ENCODE measurements at regions not wholly inside any gene's neighbourhood (a gene's known extent, or its start where the extent isn't known, plus 50 kb on each side); places are given as distances from the start of the nearest gene placed in this dataset.

DNA sequence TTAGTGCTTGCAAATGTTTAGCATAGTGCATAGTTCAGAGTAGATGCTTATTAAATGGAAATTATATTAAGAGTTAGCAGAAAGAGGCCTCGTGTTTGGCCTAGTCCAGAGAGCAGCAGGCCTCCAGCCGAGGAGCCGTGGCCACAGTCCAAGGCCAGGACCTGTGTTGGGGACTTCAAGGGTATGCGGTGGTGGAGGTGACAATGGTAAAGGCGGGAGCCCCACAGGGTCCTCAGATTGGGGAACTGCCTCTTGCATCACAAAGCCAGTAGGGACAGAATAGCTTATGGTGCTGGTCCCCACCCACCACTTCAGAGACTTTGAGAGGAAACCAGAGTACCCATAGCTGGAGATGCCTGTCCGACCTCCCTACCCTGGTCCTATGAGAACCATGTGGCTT is 554.6 kb upstream of the RIOK2 start:
- DNase-seq = no peak

DNA sequence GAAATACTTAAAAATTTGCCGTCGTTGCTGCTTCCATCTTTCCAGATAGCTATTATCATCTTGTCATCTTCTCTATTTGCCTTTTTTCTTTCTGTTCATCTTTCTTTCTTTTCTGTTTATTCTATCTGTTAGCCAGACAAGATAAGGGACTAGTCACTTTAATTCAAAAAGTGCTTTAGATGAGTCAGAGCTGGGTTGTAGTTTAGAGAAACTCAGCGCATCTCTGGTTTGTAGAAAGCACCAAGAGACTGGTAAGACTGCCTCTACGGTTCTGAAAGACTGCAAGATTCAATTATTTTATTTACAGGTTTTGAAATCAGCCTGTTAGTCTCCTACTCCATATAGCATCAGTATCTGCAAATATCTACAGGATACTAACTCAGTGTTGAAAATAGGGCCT is 562.8 kb upstream of the RIOK2 start:
- no peak for DNase-seq

DNA sequence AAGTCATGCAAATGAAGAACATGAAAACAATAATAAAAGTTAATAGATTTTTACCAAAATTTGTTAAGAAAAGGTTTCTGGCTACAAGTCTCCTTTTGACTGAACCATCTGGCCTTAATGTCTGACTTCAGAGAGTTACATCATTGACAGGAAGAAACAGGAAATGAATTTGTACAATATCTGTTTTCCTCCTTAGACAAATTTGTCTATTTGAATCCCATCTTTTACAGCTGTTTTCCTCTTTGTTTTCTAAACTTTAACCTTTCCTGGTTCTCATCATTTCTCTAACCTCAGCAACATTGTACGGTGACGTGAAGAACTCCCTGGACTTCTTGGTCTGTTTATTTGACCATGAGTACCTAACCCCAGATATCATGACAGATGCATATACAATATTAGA is 567.5 kb upstream of the RIOK2 start:
- no peak for DNase-seq

DNA sequence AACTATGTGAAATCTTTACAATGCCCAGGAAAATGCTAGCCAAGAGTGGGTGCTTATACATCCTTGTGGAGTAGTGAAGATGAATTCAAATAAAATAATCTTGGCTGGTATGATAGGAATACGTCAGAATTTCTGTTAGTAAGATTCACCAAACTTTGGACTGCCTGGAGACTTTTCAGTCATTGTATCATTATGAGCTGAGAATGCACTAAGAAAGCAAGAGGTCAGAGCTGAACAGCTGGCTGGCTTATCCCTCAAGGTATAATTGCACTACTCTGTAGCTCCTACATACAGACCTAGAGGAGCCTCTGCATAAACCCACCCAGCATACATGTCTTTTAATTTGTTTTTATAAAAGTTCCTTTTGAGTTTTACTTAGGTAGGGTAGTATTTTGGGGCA is 568.5 kb upstream of the RIOK2 start:
- DNase-seq = no peak

DNA sequence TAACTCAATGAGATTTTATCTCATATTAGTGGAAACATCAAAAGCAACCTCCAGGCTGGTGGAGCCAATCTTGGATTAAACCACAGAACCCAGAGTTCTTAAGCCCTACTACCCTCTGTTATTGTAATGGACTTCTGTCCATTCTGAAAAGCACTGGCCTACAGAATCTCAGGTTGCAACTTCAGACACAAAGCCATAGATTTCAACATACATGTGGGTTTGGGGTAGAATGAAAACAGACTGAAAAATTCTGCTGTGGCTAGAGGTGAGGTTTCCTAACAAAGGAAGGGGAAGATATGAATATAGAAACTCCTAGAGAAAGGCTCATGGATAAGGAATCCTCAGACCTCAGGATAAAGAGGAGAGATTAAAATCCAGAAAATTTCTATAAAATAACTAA is 569.8 kb upstream of the RIOK2 start:
- no peak for DNase-seq

DNA sequence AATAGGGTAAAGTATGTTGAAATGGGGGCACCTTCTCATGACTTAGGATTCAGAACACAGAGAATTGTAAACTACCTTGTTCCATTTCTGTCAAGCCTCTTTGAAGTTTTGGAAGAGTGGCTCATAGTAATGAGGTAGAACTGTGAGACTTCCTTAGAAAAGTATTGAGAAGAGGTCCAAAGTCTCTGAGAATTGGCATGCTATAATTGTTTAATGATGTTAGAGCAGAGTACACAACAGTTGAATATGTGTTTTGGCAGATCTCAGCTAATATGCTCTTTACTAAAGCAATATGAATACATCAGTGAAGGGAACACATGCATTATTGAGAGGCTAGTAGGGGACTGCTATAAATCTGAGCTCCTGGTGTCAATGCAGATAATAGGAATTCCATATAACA is 579.4 kb upstream of the RIOK2 start:
- no peak for DNase-seq

DNA sequence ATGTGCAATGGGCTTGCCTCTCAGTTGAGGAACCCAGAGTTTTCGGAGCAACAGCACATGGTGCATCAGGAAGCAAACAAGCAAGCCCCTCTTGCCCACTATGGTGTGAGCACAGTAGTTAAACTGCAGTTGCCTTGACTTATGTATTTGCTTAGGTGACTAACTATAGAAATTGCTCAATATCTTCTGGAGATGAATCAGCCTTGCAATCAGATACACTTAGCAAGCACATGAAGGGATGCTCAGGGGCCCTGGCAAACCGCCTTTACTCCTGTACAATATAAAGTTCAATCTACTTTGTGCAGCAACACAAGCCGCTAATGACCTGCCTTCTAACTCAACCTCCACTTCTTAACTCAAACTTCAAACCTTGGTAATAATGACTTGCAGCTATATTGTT is 581.7 kb upstream of the RIOK2 start:
- DNase-seq = no peak

DNA sequence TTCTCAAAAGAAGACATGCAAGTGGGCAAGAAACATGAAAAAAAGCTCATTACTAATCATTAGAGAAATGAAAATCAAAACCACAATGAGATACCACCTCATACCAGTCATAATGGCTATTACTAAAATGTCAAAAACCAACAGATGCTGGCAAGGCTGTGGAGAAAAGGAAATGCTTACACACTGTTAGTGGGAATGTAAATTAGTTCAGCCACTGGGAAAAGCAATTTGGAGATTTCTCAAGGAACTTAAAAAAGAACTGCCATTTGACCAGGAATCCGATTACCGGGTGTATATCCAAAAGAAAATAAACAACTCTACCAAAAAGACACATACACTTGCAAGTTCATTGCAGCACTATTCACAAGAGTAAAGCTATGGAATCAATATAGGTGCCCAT is 595.4 kb upstream of the RIOK2 start:
- DNase-seq = no peak

DNA sequence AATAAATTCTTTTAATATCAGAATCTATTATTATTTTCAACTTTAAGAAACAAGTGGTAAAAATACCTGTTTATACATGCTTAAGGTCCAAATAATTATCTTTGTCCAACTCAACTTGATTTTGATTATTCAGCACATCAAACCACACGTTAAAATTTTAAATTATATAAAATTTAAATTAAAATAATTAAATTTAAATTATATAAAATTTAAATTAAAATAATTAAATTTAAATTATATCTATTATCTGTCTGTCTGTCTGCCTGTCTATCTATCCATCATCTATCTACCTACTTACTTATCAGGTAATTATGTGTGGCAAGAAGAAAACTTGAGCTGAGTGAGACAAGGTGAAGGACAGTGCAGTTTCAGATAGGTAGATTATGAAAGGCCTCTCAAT is 605.3 kb upstream of the RIOK2 start:
- DNase-seq = no peak

DNA sequence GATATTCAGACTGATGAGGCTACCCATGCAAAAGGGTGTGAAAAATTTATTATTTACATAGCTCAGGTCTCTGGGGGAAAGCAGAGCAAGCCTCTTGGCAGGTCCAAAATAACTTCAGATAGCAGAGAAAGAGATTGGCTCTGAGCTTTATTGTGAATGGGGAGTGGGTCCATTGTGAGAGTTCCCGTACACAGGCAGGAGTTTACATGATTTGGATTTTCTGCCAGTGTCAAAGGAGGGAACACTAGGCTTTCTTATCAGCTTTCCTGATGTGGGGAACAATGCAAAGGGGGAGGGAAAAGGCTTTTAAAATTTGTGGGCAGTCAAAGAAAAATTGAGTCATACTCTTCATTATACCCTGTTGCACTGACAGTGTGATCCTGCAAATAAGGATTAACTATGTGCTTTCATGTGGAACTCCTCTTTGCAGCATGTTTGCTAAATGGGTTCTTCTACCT is 615.0 kb upstream of the RIOK2 start:
- DNase-seq = no peak

DNA sequence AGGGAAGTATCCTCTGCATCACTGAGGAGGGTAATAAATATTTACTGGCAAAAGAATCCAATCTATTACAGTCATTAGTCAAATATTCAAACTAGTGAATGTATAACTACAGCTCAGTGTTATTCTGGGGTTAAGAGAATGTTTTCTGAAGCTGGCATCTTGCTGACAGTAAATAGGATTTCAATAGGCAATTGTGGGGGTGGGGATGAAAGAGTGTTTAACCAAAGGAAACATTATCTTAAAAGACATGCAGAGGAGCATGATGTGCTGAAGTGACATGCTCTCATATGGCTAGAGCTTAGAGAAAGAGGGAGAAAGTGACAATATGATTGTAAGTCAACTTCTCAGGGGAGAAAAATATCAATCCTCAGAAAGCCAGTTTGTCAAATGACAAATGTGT is 618.4 kb upstream of the RIOK2 start:
- DNase-seq = no peak

DNA sequence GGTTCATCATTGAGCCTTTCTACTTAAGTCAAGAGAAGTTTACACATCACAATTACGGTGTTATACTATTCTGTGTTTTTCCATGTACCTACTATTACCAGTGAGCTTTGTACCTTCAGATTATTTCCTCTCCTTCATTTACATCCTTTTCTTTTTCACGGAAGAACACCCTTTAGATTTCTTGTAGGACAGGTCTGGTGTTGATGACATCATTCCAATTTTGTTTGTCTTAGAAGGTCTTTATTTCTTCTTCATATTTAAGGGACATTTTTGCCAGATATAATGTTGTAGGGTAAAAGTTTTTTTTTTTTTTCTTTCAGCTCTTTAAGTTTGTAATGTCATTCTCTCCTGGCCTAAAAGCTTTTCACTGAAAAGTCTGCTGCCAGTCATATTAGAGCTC is 637.1 kb upstream of the RIOK2 start:
- DNase-seq = no peak

DNA sequence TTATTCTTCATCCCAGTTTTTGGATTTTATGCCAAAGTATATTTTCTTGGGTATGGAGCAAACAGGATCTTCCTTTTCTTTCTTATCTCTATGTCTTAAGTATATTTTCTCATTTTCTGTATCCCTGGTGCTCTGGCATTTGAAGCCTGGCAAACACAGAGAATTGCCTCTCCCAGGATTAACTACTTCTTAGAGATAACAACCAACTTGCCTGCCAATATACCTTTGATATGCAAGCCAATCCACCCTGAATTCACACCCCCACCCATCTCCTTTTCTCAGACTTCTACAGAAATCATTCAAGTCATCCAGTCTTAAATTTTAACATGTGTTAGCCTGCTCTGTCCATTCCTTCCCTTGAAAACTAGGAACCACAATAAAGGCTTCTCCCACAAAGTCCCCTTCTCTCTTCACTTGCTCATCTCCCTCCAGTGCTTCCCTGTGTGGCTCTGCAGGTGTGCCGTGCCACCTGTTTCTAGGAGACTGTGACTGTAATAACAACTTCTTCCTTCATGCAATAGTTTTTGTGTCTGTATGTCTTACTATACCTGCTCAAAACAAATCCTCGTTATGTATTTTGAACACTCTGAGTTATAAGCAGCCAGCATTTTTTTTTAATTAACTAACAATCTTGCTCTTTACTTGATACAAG is 649.7 kb upstream of the RIOK2 start:
- no peak for DNase-seq

DNA sequence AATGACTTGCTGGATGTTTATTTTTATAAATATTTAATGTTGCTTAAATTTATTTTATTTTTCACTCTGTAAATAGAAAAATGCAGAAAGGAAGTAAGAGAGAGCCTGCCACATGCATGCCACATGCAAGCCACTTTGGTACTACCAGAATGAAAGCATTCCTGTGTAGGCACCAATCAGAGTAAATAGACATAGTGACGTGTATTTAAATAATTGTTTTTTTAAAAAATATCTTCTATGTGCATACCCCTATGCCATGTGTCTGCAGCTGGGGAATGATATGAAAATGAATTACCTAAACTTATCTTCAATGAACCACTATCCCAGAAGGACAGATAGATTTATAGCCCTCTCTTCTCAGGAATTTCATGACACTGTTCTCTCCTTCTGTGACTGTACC is 651.5 kb upstream of the RIOK2 start:
- DNase-seq = no peak

DNA sequence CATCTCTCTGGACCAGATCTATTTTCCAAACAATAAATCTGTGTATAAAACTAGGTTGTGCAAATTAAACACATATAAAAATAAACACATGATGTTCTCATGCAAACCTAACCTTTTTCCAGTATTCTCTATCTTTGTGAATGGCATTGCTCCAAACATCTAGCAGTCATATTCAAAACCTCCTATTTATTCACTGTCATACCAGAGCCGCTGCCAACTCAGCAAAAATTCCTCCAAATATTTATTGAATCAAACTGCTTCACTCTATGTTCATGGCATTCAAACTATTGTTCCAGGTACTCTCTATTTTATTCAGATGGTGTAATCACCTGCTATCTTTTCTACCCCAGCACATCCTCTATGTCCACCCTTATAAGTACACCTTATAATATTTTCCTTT is 652.1 kb upstream of the RIOK2 start:
- DNase-seq = no peak

DNA sequence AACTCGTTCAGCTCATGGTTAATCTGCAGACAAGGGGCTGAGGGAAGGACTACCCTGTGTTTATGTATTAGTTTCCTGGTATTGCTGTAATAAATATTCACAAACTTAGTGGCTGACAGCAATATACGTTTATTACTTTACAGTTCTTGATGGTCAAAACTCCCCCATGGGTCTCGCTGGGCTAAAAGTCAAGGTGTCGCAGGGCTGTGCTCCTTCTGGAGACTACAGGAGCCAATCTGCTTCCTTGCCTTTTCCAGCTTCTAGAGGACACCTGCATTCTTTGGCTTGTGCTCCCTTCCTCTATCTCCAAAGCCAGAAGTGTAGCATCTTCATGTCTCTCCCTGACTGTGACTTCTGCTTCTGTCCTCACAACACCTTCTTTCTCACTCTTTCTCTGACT is 653.8 kb upstream of the RIOK2 start:
- DNase-seq = no peak

DNA sequence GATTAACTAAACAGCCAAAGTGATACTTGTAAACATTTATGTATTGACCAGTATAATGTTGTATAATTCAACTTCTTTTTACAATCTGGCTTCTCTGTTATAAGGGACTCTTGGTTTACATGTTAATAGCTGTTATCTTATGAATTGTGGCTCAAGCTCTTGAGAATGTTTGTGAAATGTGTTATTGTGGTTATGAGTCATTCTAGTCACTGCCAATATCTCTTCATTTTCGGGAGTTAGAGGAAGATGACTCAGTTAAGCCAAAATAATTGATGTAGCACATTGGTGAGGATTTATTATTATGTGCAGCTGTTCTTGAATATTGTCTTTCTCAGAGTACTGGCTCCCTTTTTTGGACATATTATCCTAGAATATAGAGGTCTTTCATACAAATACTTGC is 655.2 kb upstream of the RIOK2 start:
- peak in 1 of 5 donors; percentile 37 for DNase-seq

DNA sequence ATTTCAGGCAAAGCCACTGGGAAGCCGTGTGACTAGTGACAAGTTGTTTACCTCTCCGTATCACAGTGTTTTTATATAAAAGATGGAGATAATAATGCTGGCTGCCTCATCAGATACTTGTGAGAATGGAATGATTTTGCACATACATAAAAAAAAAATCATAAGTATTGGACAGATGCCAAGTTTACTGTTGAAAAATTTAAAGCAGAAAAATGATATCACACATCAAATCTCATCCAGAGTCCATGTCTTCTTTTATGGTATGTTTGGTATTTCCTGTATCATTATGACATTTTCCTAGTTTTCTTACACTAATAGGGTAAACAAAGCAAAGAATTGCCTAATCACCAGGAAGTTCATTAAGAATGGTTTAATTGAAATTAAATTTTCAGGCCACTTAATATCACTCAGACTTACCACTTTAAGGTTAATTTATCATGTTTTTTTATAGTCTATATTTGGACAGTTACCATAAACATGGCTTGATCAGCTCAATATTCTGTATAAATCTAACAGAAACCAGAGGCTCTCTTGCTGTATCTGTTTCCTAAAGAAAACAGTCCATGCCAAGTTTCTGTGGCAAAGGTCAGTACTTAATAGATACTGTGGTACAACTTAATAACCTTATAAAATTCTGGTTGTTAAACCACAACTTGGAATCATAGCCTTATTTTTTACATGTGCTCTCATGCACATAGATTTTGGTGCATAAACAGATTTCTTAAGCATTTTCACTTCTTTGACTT is 656.5 kb upstream of the RIOK2 start:
- DNase-seq = no peak

DNA sequence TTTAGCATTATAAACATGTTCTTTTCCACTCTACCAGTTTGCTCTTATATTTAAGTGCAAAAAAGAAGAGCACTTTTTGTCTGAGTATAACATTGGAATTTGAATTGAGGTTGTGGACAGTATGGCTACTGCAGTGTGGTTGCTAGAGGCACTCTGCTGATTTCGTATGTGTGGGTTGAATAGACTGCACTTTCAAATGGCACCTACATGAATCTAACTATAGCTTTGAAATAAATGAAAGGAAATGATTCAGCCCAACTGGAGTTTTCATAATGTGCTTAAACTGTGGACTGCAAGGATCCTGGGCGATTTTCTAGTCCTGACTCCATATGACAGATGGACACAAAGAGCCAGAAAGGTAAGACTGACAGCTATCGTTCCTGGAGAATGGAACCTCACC is 657.6 kb upstream of the RIOK2 start:
- DNase-seq = no peak

DNA sequence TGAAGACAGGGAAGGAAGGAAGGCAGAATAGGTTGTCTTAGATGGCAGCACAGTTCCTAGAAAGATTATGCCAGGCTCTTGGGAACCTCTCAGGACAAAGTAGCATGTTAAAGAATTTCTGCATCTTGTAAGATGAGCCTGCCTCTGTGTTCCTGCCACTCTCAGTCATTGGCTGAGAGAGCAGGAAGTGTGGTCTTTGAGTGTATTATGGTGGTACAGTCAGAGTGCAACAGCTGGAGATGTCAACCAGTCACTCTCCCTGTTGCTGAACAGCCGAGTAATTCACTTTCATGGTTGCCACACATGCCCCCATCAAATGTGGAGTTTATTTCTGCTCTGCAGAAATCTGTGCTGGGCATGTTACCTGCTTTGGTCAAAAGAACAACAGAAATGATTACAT is 659.6 kb upstream of the RIOK2 start:
- DNase-seq = no peak

DNA sequence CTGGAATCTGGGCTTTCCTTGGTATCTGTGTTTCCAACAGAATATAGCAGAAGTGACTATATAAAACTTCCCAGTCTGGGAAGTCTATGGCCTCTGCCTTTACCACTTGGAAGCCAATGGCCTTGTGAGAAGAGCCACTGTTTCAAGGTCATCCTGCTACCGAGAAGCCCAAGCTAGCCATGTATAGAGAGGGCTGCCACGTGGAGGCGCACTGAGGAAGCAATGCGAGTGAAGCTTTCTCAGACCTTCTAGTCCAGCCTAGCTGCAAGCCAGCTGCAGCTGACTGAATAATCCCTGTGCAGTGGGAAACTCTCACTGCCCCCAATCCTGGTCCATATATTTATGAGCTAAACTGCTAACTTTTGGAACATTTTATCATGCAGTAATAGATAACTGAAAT is 661.8 kb upstream of the RIOK2 start:
- DNase-seq = no peak

DNA sequence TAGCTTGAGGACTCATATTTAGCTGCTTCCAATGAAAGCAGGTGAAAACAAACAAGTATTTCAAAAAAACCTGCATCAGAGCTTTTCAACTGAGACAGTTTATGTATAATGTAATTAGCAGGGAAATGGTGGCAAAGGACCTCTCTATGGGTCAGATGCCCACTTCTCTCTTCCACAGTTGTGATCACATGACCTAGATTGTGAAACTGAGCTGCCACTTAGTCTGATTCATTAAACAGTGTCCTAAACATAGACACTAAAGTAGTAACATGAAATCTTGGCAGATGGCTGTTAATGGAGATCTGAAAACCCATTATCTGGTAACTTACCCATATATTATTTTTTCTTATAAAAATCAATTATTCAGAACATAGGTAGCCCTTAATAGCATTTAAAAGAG is 663.6 kb upstream of the RIOK2 start:
- no peak for DNase-seq

DNA sequence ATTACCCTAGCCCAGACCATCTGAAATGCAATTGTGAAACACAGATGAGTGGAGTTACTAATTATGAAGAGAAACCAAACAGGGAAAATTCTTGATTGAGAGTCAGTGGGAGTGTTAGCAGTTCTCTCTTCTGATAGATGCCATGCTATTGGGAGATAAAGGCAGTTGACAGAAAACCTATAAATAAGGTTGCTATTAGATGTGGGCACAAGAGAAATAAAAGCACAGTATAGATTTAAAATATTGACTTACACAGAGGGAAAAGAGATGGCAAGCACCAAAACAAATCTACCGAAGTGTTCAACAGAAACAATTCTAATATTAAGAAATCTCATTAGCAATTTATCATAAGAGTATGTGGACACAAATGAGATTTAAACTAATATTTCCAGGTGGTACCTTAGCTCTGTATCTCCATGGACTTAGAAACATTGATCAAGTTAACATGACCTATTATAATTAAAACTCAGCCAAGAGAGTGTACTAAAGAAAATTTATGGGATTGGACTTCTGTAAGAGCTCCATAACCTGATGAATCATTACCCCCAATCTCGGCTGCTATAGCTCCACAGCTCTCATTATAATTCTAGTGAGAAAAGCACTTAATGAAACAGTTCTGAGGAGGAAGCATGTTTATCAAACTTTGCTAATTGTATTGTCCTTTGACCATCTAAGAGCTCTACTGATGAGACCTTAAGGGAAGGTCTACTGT is 665.0 kb upstream of the RIOK2 start:
- DNase-seq = no peak

DNA sequence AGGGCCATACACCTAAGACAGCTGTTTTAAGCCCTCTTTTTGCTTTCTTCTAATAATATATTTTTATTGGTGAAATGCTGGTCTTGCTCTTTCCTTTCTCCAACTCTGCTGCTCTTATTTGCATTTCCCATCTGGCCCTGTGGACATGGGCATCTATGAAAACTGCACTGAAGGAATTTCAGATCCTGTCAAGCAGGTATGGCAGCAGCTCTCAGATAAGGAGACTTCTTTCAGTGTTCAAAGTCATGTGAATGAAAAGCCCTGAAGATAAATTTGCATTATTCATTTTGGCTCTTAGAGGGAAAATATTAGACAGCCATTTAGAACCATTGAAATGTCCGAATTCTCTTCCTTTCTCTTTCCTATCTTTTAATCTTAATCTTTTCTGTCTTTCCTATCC is 668.0 kb upstream of the RIOK2 start:
- DNase-seq = no peak

Data from T-helper 1 cell (primary cell).